ENCODE measurements at regions not wholly inside any gene's neighbourhood (a gene's known extent, or its start where the extent isn't known, plus 50 kb on each side); places are given as distances from the start of the nearest gene placed in this dataset.
A peak's percentile ranks its signal among the peaks of the same experiment; 100 is the strongest.

GRCh38 chr2:157150747-157151146 lies 106.8 kb upstream of the GALNT5 start:
- H3K4me3 ChIP-seq (ENCODE audit: low read depth, low read length): no peak overlapping the region
- TF ChIP-seq, protein P1, sequence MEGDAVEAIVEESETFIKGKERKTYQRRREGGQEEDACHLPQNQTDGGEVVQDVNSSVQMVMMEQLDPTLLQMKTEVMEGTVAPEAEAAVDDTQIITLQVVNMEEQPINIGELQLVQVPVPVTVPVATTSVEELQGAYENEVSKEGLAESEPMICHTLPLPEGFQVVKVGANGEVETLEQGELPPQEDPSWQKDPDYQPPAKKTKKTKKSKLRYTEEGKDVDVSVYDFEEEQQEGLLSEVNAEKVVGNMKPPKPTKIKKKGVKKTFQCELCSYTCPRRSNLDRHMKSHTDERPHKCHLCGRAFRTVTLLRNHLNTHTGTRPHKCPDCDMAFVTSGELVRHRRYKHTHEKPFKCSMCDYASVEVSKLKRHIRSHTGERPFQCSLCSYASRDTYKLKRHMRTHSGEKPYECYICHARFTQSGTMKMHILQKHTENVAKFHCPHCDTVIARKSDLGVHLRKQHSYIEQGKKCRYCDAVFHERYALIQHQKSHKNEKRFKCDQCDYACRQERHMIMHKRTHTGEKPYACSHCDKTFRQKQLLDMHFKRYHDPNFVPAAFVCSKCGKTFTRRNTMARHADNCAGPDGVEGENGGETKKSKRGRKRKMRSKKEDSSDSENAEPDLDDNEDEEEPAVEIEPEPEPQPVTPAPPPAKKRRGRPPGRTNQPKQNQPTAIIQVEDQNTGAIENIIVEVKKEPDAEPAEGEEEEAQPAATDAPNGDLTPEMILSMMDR (conservative IDR thresholded peaks at IDR 0.05; ENCODE audit: low read depth, low read length): no peak
- peak; percentile 73 for DNase-seq (ENCODE audit: low read depth)

- TF ChIP-seq, protein P1 (conservative IDR thresholded peaks at IDR 0.05; ENCODE audit: low read depth, low read length): no peak
- H3K4me3 ChIP-seq (ENCODE audit: low read depth, low read length): no peak overlapping the region
- no peak for DNase-seq (ENCODE audit: low read depth)
These were observed 105.1 kb upstream of the GALNT5 start for GRCh38 chr2:157152362-157152761.

DNA sequence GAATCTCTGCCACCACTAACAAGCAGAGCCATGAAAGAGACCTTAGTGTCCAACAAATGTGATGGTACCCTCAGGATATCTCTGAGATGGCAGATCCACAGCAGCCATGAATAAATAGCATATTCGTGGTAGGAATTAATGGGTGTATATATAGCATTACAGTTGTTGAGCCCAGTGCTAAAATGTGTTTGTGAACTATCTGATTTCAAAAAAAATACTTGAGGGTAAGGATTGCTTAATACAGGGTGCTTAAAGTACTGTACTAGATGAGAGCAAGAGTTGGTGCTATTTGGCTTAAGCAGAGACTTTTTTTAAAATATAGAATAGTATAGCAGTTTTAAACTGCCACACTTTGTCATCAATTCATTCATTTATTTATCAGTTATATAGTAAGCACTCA lies 101.5 kb upstream of the GALNT5 start:
- TF ChIP-seq, protein P1 (conservative IDR thresholded peaks at IDR 0.05; ENCODE audit: low read depth, low read length): no peak
- no peak overlapping the region for H3K4me3 ChIP-seq (ENCODE audit: low read depth, low read length)
- DNase-seq (ENCODE audit: low read depth): no peak

GRCh38 chr2:157158111-157158510 lies 99.4 kb upstream of the GALNT5 start:
- TF ChIP-seq, protein P1 (conservative IDR thresholded peaks at IDR 0.05; ENCODE audit: low read depth, low read length): no peak
- H3K4me3 ChIP-seq (ENCODE audit: low read depth, low read length): no peak overlapping the region
- no peak for DNase-seq (ENCODE audit: low read depth)

DNA sequence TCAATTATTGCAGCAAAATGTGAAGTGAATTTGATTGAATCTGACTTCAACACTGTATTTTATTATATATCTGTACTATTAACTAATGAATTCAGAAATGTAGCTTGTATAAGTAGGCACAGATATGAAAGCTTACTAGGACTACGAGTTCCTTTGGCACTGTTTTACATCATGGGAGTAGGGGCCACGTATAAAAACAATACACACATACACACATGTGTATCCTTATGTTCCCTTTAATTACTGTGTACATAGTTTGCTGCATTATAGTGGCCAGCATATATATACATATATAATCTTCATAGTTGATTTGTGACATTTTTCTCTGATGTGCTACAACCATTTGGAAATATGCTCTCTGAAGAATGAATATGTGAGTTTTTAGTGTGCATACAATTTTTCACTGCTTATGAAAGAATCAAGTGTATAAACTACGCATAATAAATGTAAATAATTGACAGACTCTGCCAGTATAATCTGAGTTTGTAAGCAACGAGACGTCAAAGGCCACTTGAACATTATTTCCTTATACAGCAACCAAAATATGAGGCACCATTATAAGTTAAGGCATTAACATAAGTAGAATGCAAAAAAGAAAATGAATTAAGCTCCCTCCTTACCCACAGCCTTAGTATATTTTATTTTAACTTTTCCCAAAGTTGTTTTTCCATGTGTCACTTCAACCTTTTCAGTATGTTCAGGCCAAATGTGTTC lies 98.1 kb upstream of the GALNT5 start:
- TF ChIP-seq, protein P1 (conservative IDR thresholded peaks at IDR 0.05; ENCODE audit: low read depth, low read length): no peak

DNA sequence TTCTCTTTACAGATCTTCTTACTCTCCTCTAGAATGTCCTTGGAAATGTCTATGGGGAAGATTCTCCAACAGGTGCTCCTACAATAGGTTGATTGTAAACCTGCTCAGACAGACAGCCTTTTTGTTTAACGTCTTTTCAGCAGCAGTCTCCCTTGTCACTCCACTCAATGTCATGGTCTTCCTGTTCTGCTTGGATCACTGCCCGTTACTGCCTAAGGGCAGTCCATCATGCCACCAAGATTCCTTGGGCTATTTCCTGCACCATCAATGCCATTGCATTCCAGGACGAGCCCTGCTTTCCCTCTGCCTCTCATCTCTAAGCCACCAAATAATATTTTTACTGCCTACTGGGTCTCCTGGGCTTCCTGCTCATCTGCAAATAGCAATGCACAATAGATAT lies 97.4 kb upstream of the GALNT5 start:
- H3K4me3 ChIP-seq (ENCODE audit: low read depth, low read length): no peak overlapping the region
- DNase-seq (ENCODE audit: low read depth): no peak
- TF ChIP-seq, protein P1 (conservative IDR thresholded peaks at IDR 0.05; ENCODE audit: low read depth, low read length): no peak

More for the DNA sequence above, 98.1 kb upstream of the GALNT5 start:
- no peak overlapping the region for H3K4me3 ChIP-seq (ENCODE audit: low read depth, low read length)
- DNase-seq (ENCODE audit: low read depth): no peak

DNA sequence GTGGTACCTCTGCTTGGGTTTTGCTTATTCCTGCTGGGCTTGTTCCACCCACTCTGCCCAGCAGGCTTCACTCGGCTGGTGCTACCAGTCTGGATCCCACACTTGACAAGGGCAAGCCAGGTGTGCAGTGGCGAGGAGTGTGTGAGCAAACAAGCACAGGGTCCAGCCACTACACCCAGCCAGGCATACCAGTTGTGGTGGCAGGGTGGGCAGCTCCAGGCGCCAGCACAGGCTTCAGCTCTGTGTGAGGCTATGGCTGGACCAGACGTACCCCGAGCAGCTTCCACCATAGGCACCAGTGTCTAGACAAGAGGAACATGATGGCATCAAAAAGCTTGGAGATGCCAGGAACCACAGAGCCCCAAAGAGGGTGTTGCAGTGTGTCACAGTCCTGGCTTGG lies 93.1 kb upstream of the GALNT5 start:
- DNase-seq (ENCODE audit: low read depth): no peak
- TF ChIP-seq, protein P1 (conservative IDR thresholded peaks at IDR 0.05; ENCODE audit: low read depth, low read length): no peak
- H3K4me3 ChIP-seq (ENCODE audit: low read depth, low read length): no peak overlapping the region
